Neural cell (in vitro differentiated cells): ENCODE measurements at regions not wholly inside any gene's neighbourhood (a gene's known extent, or its start where the extent isn't known, plus 50 kb on each side); places are given as distances from the start of the nearest gene placed in this dataset.

Source experiments
- EP300 ChIP-seq: fragments of 450-650 bp; conservative IDR thresholded peaks from 2 replicates; pipeline ENCODE4 v1.6.1; 2014; ENCODE audit warnings: antibody characterized with exemption, mild to moderate bottlenecking, moderate library complexity; ENCODE audit not compliant: poor library complexity, severe bottlenecking
- EZH2 ChIP-seq: fragments of 200-600, 300-800 bp; shearing (Covaris generic), sonication (generic); IDR thresholded peaks from 2 replicates; pipeline ENCODE4 v1.6.1; 2014; ENCODE audit warnings: antibody characterized with exemption, low read length, borderline replicate concordance, mild to moderate bottlenecking; ENCODE audit not compliant: insufficient read depth, poor library complexity, severe bottlenecking
- MXI1 ChIP-seq: fragments of 450-650 bp; conservative IDR thresholded peaks from 2 replicates; pipeline ENCODE4 v1.6.1; 2014; ENCODE audit warnings: antibody characterized with exemption, mild to moderate bottlenecking; ENCODE audit not compliant: poor library complexity, severe bottlenecking
- POLR2AphosphoS5 ChIP-seq: IDR thresholded peaks from 2 replicates; pipeline ENCODE4 v1.6.1; 2012
- RAD21 ChIP-seq: fragments of 450-650 bp; conservative IDR thresholded peaks from 2 replicates; pipeline ENCODE4 v1.6.1; 2014; ENCODE audit warnings: antibody characterized with exemption, mild to moderate bottlenecking, moderate library complexity
- SMC3 ChIP-seq: fragments of 450-650 bp; conservative IDR thresholded peaks from 2 replicates; pipeline ENCODE4 v1.6.1; 2014; ENCODE audit warnings: antibody characterized with exemption, mild to moderate bottlenecking, moderate library complexity; ENCODE audit not compliant: poor library complexity
- TAF1 ChIP-seq: IDR thresholded peaks from 2 replicates; pipeline ENCODE4 v1.6.1; 2012; ENCODE audit warnings: low read depth
- TF ChIP-seq, protein P1 (sequence below): fragments of 450-650 bp; IDR thresholded peaks from 2 replicates; pipeline ENCODE4 v1.5.1; 2014; ENCODE audit warnings: antibody characterized with exemption, mild to moderate bottlenecking, moderate library complexity; ENCODE audit not compliant: poor library complexity, severe bottlenecking
- TF ChIP-seq, protein P2 (sequence below): IDR thresholded peaks from 2 replicates; pipeline ENCODE4 v1.6.1; 2012; ENCODE audit warnings: borderline replicate concordance

- TF ChIP-seq EZH2 (no peak), POLR2AphosphoS5 (no peak), TAF1 (no peak), EP300 (no peak), RAD21 (no peak), SMC3 (no peak), MXI1 (no peak)
- TF ChIP-seq, protein P1, sequence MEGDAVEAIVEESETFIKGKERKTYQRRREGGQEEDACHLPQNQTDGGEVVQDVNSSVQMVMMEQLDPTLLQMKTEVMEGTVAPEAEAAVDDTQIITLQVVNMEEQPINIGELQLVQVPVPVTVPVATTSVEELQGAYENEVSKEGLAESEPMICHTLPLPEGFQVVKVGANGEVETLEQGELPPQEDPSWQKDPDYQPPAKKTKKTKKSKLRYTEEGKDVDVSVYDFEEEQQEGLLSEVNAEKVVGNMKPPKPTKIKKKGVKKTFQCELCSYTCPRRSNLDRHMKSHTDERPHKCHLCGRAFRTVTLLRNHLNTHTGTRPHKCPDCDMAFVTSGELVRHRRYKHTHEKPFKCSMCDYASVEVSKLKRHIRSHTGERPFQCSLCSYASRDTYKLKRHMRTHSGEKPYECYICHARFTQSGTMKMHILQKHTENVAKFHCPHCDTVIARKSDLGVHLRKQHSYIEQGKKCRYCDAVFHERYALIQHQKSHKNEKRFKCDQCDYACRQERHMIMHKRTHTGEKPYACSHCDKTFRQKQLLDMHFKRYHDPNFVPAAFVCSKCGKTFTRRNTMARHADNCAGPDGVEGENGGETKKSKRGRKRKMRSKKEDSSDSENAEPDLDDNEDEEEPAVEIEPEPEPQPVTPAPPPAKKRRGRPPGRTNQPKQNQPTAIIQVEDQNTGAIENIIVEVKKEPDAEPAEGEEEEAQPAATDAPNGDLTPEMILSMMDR = no peak
- TF ChIP-seq, protein P2, sequence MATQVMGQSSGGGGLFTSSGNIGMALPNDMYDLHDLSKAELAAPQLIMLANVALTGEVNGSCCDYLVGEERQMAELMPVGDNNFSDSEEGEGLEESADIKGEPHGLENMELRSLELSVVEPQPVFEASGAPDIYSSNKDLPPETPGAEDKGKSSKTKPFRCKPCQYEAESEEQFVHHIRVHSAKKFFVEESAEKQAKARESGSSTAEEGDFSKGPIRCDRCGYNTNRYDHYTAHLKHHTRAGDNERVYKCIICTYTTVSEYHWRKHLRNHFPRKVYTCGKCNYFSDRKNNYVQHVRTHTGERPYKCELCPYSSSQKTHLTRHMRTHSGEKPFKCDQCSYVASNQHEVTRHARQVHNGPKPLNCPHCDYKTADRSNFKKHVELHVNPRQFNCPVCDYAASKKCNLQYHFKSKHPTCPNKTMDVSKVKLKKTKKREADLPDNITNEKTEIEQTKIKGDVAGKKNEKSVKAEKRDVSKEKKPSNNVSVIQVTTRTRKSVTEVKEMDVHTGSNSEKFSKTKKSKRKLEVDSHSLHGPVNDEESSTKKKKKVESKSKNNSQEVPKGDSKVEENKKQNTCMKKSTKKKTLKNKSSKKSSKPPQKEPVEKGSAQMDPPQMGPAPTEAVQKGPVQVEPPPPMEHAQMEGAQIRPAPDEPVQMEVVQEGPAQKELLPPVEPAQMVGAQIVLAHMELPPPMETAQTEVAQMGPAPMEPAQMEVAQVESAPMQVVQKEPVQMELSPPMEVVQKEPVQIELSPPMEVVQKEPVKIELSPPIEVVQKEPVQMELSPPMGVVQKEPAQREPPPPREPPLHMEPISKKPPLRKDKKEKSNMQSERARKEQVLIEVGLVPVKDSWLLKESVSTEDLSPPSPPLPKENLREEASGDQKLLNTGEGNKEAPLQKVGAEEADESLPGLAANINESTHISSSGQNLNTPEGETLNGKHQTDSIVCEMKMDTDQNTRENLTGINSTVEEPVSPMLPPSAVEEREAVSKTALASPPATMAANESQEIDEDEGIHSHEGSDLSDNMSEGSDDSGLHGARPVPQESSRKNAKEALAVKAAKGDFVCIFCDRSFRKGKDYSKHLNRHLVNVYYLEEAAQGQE = no peak
Observed at GRCh38 chr4:100317032-100317864, 127.0 kb upstream of the DDIT4L start.
